HEK293 (cell line): ENCODE measurements at regions not wholly inside any gene's neighbourhood (a gene's known extent, or its start where the extent isn't known, plus 50 kb on each side); places are given as distances from the start of the nearest gene placed in this dataset.

Source experiments
- CTCF ChIA-PET: fragments of 350-600 bp; formaldehyde crosslinking; extraction: SDS; loops from one replicate; lab custom pipeline; 2021; ENCODE audit warnings: antibody characterized with exemption; lab: Yijun Ruan, JAX
- POLR2A ChIA-PET: fragments of 300-600 bp; formaldehyde crosslinking; extraction: SDS; loops from one replicate; lab custom pipeline; 2020; ENCODE audit warnings: antibody characterized with exemption, inconsistent platforms; lab: Yijun Ruan, JAX
- H3K27ac ChIP-seq: fragments of 200-500 bp; sonication (Bioruptor generic); 2 replicates; pipeline ENCODE4 v1.5.1; 2014; ENCODE audit warnings: low read depth, low read length, control low read depth, inconsistent platforms; ENCODE audit errors: extremely low read depth
- H3K36me3 ChIP-seq, 2 experiments: fragments of 200-500 bp in 1 of 2; sonication (Bioruptor generic) in 1 of 2; 1 replicate in 1 of 2; 2 replicates in 1 of 2; pipeline ENCODE4 v1.5.1; 2014 to 2017; ENCODE audit warnings: inconsistent platforms in 2 of 2, low read length in 2 of 2; ENCODE audit not compliant: control insufficient read depth in 2 of 2, insufficient read depth in 1 of 2
- H3K4me1 ChIP-seq: fragments of 200-500 bp; sonication (Bioruptor generic); 2 replicates; pipeline ENCODE4 v1.5.1; 2014; ENCODE audit warnings: mild to moderate bottlenecking, low read length, inconsistent platforms; ENCODE audit not compliant: control insufficient read depth, insufficient read depth
- H3K4me3 ChIP-seq: 2 replicates; pipeline ENCODE4 v1.5.1; 2011; ENCODE audit warnings: low read depth, mild to moderate bottlenecking, control low read depth, low read length, moderate library complexity
- H3K9me3 ChIP-seq: fragments of 200-500 bp; sonication (Bioruptor generic); 2 replicates; pipeline ENCODE4 v1.5.1; 2014; ENCODE audit warnings: low read depth, low read length, inconsistent platforms; ENCODE audit not compliant: control insufficient read depth, insufficient read depth
- SALL2 ChIP-seq: fragments of 450-650 bp; formaldehyde crosslinking; IDR thresholded peaks from 2 replicates; pipeline ENCODE4 v1.5.0; 2017; ENCODE audit warnings: missing biosample characterization, mild to moderate bottlenecking, missing genetic modification characterization, borderline replicate concordance
- SP3 ChIP-seq: fragments of 450-650 bp; formaldehyde crosslinking; IDR thresholded peaks from 2 replicates; pipeline ENCODE4 v1.5.1; 2016; ENCODE audit warnings: missing biosample characterization, missing genetic modification characterization
- TSHZ1 ChIP-seq: fragments of 450-650 bp; formaldehyde crosslinking; IDR thresholded peaks from 2 replicates; pipeline ENCODE4 v1.5.1; 2016; ENCODE audit warnings: missing biosample characterization, missing genetic modification characterization, borderline replicate concordance
- YY1 ChIP-seq: fragments of 450-650 bp; formaldehyde crosslinking; IDR thresholded peaks from 2 replicates; pipeline ENCODE4 v1.5.1; 2018; ENCODE audit warnings: missing biosample characterization, missing genetic modification characterization
- ZFP69B ChIP-seq: fragments of 450-650 bp; formaldehyde crosslinking; IDR thresholded peaks from 2 replicates; pipeline ENCODE4 v1.5.1; 2016; ENCODE audit warnings: missing biosample characterization, missing genetic modification characterization
- ZNF211 ChIP-seq: fragments of 450-650 bp; formaldehyde crosslinking; IDR thresholded peaks from 2 replicates; pipeline ENCODE4 v1.5.1; 2016; ENCODE audit warnings: low read depth, missing biosample characterization, missing genetic modification characterization
- ZNF274 ChIP-seq, 2 experiments: fragments of 200-500 bp in 1 of 2; fragments of 450-650 bp in 1 of 2; sonication (Bioruptor generic) in 1 of 2; formaldehyde crosslinking in 1 of 2; IDR thresholded peaks; 2 replicates each; pipeline versions ENCODE4 v1.5.1 to v1.6.1; 2014 to 2016; ENCODE audit warnings: borderline replicate concordance in 1 of 2, inconsistent platforms in 1 of 2, low read length in 1 of 2, missing biosample characterization in 1 of 2, missing genetic modification characterization in 1 of 2
- ZNF280D ChIP-seq: fragments of 450-650 bp; formaldehyde crosslinking; IDR thresholded peaks from 2 replicates; pipeline ENCODE4 v1.5.1; 2016; ENCODE audit warnings: missing biosample characterization, missing genetic modification characterization
- ZNF324 ChIP-seq: fragments of 450-650 bp; formaldehyde crosslinking; IDR thresholded peaks from 2 replicates; pipeline ENCODE4 v1.5.1; 2016; ENCODE audit warnings: missing biosample characterization, missing genetic modification characterization
- ZNF600 ChIP-seq: fragments of 450-650 bp; formaldehyde crosslinking; IDR thresholded peaks from 2 replicates; pipeline ENCODE4 v1.5.1; 2016; ENCODE audit warnings: missing biosample characterization, missing genetic modification characterization
- ZNF610 ChIP-seq: fragments of 450-650 bp; formaldehyde crosslinking; IDR thresholded peaks from 2 replicates; pipeline ENCODE4 v1.5.1; 2016; ENCODE audit warnings: missing biosample characterization, missing genetic modification characterization, borderline replicate concordance
- ZNF660 ChIP-seq: fragments of 450-650 bp; IDR thresholded peaks from 2 replicates; pipeline ENCODE4 v1.5.1; 2018; ENCODE audit warnings: missing biosample characterization, mild to moderate bottlenecking, missing genetic modification characterization
- ZNF785 ChIP-seq: fragments of 450-650 bp; formaldehyde crosslinking; IDR thresholded peaks from 2 replicates; pipeline ENCODE4 v1.5.1; 2016; ENCODE audit warnings: missing biosample characterization, missing genetic modification characterization
- ZNF791 ChIP-seq: fragments of 450-650 bp; formaldehyde crosslinking; IDR thresholded peaks from 2 replicates; pipeline ENCODE4 v1.5.1; 2016; ENCODE audit warnings: missing biosample characterization, missing genetic modification characterization
- ZNF792 ChIP-seq: fragments of 450-650 bp; formaldehyde crosslinking; IDR thresholded peaks from 2 replicates; pipeline ENCODE4 v1.5.1; 2016; ENCODE audit warnings: missing biosample characterization, missing genetic modification characterization
- ZNF843 ChIP-seq: fragments of 450-650 bp; formaldehyde crosslinking; IDR thresholded peaks from 2 replicates; pipeline ENCODE4 v1.5.1; 2016; ENCODE audit warnings: missing biosample characterization, missing genetic modification characterization
- TF ChIP-seq, protein P1 (sequence below): fragments of 450-650 bp; formaldehyde crosslinking; IDR thresholded peaks from 2 replicates; pipeline ENCODE4 v1.5.1; 2016; ENCODE audit warnings: missing biosample characterization, missing genetic modification characterization
- TF ChIP-seq, protein P2 (sequence below): fragments of 450-650 bp; formaldehyde crosslinking; IDR thresholded peaks from 2 replicates; pipeline ENCODE4 v1.5.1; 2016; ENCODE audit warnings: missing biosample characterization, missing genetic modification characterization
- TF ChIP-seq, protein P3 (sequence below): fragments of 450-650 bp; formaldehyde crosslinking; IDR thresholded peaks from 2 replicates; pipeline ENCODE4 v1.5.1; 2016; ENCODE audit warnings: missing biosample characterization, missing genetic modification characterization, borderline replicate concordance
- TF ChIP-seq, protein P4 (sequence below): fragments of 450-650 bp; formaldehyde crosslinking; IDR thresholded peaks from 2 replicates; pipeline ENCODE4 v1.5.1; 2016; ENCODE audit warnings: missing biosample characterization, missing genetic modification characterization

DNA sequence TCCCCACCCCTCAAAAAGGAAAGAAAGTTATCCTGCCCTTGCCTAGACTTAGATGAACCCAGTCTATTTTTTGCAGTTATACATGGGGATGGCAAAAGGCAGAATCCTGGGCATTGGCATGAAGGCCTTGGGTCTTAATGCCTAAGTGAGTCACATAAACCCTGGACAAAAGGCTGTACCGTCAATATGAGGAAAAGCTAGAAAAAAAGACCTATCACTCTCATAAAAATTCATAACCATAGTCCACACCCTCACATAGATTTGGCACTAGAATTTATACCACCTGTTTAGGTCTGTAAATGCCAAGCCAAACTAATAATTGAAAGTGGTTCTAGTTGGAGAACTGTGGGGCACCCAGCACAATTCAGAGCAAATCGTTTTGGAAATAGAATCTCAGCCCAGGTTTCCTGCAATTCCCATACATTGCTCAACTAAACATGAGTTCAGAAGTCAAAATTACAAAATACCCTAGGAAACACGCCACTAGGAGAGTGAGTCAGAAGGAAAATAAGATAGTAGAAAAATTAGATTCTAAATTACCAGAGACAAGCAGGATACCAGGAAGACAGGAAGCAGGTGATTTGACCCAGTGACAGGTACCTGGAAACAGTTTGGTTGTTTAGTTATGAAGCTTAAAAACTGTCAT lies 70.4 kb upstream of the FUCA2 start (continued):
- TF ChIP-seq TSHZ1 (tag by site-specific recombination) (no peak), ZNF280D (tag by site-specific recombination) (no peak), YY1 (tag by site-specific recombination) (no peak), ZNF274 (IDR thresholded peaks at IDR 0.05; ENCODE audit: low read length) (no peak), ZNF274 (tag by site-specific recombination; IDR thresholded peaks at IDR 0.05; ENCODE audit: borderline replicate concordance) (no peak), ZNF600 (tag by site-specific recombination) (no peak), ZNF785 (no peak), ZNF791 (tag by site-specific recombination) (no peak), ZFP69B (tag by site-specific recombination) (no peak), ZNF660 (tag by site-specific recombination) (no peak), ZNF843 (tag by site-specific recombination) (no peak), SP3 (tag by site-specific recombination) (no peak)
- TF ChIP-seq, protein P1, sequence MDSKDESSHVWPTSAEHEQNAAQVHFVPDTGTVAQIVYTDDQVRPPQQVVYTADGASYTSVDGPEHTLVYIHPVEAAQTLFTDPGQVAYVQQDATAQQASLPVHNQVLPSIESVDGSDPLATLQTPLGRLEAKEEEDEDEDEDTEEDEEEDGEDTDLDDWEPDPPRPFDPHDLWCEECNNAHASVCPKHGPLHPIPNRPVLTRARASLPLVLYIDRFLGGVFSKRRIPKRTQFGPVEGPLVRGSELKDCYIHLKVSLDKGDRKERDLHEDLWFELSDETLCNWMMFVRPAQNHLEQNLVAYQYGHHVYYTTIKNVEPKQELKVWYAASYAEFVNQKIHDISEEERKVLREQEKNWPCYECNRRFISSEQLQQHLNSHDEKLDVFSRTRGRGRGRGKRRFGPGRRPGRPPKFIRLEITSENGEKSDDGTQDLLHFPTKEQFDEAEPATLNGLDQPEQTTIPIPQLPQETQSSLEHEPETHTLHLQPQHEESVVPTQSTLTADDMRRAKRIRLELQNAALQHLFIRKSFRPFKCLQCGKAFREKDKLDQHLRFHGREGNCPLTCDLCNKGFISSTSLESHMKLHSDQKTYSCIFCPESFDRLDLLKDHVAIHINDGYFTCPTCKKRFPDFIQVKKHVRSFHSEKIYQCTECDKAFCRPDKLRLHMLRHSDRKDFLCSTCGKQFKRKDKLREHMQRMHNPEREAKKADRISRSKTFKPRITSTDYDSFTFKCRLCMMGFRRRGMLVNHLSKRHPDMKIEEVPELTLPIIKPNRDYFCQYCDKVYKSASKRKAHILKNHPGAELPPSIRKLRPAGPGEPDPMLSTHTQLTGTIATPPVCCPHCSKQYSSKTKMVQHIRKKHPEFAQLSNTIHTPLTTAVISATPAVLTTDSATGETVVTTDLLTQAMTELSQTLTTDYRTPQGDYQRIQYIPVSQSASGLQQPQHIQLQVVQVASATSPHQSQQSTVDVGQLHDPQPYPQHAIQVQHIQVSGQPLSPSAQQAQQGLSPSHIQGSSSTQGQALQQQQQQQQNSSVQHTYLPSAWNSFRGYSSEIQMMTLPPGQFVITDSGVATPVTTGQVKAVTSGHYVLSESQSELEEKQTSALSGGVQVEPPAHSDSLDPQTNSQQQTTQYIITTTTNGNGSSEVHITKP (tag by site-specific recombination), result no peak
- TF ChIP-seq, protein P2, sequence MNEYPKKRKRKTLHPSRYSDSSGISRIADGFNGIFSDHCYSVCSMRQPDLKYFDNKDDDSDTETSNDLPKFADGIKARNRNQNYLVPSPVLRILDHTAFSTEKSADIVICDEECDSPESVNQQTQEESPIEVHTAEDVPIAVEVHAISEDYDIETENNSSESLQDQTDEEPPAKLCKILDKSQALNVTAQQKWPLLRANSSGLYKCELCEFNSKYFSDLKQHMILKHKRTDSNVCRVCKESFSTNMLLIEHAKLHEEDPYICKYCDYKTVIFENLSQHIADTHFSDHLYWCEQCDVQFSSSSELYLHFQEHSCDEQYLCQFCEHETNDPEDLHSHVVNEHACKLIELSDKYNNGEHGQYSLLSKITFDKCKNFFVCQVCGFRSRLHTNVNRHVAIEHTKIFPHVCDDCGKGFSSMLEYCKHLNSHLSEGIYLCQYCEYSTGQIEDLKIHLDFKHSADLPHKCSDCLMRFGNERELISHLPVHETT (tag by site-specific recombination), result no peak

- POLR2A ChIA-PET, result no interaction called here
- Histone ChIP-seq H3K27ac (no peak overlapping the region), H3K9me3 (no peaks in the 10 kb centered on the region), H3K4me1 (peaks cover 4% of the 10 kb centered on the region; the same call in 1 of the 2 replicates), H3K36me3 (no peaks in the 10 kb centered on the region), H3K4me3 (no peak overlapping the region)
- CTCF ChIA-PET, result interaction anchor here (0.6 to 0.9 kb wide), 3 partner anchors 70 to 433 kb away, joined by 3 read pairs; no protein-coding TSS in a partner anchor
- no peak for TF ChIP-seq ZNF792 (tag by site-specific recombination)
- TF ChIP-seq, protein P3, sequence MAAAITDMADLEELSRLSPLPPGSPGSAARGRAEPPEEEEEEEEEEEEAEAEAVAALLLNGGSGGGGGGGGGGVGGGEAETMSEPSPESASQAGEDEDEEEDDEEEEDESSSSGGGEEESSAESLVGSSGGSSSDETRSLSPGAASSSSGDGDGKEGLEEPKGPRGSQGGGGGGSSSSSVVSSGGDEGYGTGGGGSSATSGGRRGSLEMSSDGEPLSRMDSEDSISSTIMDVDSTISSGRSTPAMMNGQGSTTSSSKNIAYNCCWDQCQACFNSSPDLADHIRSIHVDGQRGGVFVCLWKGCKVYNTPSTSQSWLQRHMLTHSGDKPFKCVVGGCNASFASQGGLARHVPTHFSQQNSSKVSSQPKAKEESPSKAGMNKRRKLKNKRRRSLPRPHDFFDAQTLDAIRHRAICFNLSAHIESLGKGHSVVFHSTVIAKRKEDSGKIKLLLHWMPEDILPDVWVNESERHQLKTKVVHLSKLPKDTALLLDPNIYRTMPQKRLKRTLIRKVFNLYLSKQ (tag by site-specific recombination), result no peak
- no peak for TF ChIP-seq ZNF211 (tag by site-specific recombination)
- TF ChIP-seq, protein P4, sequence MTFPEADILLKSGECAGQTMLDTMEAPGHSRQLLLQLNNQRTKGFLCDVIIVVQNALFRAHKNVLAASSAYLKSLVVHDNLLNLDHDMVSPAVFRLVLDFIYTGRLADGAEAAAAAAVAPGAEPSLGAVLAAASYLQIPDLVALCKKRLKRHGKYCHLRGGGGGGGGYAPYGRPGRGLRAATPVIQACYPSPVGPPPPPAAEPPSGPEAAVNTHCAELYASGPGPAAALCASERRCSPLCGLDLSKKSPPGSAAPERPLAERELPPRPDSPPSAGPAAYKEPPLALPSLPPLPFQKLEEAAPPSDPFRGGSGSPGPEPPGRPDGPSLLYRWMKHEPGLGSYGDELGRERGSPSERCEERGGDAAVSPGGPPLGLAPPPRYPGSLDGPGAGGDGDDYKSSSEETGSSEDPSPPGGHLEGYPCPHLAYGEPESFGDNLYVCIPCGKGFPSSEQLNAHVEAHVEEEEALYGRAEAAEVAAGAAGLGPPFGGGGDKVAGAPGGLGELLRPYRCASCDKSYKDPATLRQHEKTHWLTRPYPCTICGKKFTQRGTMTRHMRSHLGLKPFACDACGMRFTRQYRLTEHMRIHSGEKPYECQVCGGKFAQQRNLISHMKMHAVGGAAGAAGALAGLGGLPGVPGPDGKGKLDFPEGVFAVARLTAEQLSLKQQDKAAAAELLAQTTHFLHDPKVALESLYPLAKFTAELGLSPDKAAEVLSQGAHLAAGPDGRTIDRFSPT, result no peak
- TF ChIP-seq SALL2 (tag by site-specific recombination), result no peak
- no peak for TF ChIP-seq ZNF610 (tag by site-specific recombination)
- TF ChIP-seq ZNF324 (tag by site-specific recombination), result no peak
Measured at GRCh38 chr6:143579703-143580102, 68.2 kb upstream of the FUCA2 start.
